Testis (tissue), 2 donors: ENCODE measurements at regions not wholly inside any gene's neighbourhood (a gene's known extent, or its start where the extent isn't known, plus 50 kb on each side); places are given as distances from the start of the nearest gene placed in this dataset.

Source experiments
- DNase-seq: peaks from one replicate; pipeline ENCODE4 v3.0.0-alpha.2; 2019
- H3K27ac ChIP-seq, 2 donors: fragments of 200-600 bp; sonication (generic); one replicate each; pipeline ENCODE4 v1.5.1; 2019
- H3K27me3 ChIP-seq: fragments of 200-600 bp; sonication (generic); one replicate; pipeline ENCODE4 v1.5.1; 2019
- H3K36me3 ChIP-seq: fragments of 200-600 bp; sonication (generic); one replicate; pipeline ENCODE4 v1.5.1; 2017; ENCODE audit warnings: low read depth; ENCODE audit errors: missing control alignments
- H3K4me1 ChIP-seq: fragments of 200-600 bp; sonication (generic); one replicate; pipeline ENCODE4 v1.5.1; 2019
- H3K4me3 ChIP-seq, 2 donors: fragments of 200-600 bp; sonication (generic); one replicate each; pipeline ENCODE4 v1.5.1; 2017 to 2019
- H3K9me3 ChIP-seq: fragments of 200-600 bp; sonication (generic); one replicate; pipeline ENCODE4 v1.5.1; 2017
- POLR2A ChIP-seq: fragments of 450-650 bp; IDR thresholded peaks from one replicate; pipeline ENCODE4 v1.6.1; 2017; ENCODE audit warnings: antibody characterized with exemption, mild to moderate bottlenecking, moderate library complexity
- WGBS, 2 donors: methylation state at CpG; one replicate each; pipeline ENCODE4 v1.1.5; 2018; 5-methylcytosine and 5-hydroxymethylcytosine counted together
- intact Hi-C: fragments of 100-400 bp; cut with DNase I; formaldehyde crosslinking; loops from one replicate; pipeline ENCODE4 v1.15.1; 2023; ENCODE audit warnings: low total_unique reads
- TF ChIP-seq, protein P1 (sequence below), 3 experiments: fragments of 450-650 bp in 2 of 3; fragments of 200-600 bp in 1 of 3; sonication (generic) in 1 of 3; IDR thresholded peaks; one replicate each; pipeline ENCODE4 v1.5.1; 2016 to 2019; ENCODE audit warnings: antibody characterized with exemption in 3 of 3, mild to moderate bottlenecking in 2 of 3, moderate library complexity in 1 of 3

GRCh38 chr16:51031598-51031997 lies 119.5 kb downstream of the SALL1 start:
- 54 to 75% methylated on average over 4 of the region's 4 CpGs for WGBS, 2 donors
- Histone ChIP-seq H3K27ac (no peak overlapping the region), H3K9me3 (no peaks in the 10 kb centered on the region), H3K36me3 (no peaks in the 10 kb centered on the region), H3K4me3 (no peak overlapping the region), H3K4me1 (no peaks in the 10 kb centered on the region), H3K27me3 (no peaks in the 10 kb centered on the region)
- intact Hi-C loops, result no loop called here
- no peak for DNase-seq
- TF ChIP-seq, protein P1, sequence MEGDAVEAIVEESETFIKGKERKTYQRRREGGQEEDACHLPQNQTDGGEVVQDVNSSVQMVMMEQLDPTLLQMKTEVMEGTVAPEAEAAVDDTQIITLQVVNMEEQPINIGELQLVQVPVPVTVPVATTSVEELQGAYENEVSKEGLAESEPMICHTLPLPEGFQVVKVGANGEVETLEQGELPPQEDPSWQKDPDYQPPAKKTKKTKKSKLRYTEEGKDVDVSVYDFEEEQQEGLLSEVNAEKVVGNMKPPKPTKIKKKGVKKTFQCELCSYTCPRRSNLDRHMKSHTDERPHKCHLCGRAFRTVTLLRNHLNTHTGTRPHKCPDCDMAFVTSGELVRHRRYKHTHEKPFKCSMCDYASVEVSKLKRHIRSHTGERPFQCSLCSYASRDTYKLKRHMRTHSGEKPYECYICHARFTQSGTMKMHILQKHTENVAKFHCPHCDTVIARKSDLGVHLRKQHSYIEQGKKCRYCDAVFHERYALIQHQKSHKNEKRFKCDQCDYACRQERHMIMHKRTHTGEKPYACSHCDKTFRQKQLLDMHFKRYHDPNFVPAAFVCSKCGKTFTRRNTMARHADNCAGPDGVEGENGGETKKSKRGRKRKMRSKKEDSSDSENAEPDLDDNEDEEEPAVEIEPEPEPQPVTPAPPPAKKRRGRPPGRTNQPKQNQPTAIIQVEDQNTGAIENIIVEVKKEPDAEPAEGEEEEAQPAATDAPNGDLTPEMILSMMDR (IDR thresholded peaks at IDR 0.05), result no peak
- no peak for TF ChIP-seq POLR2A

GRCh38 chr16:51030516-51030915 lies 120.6 kb downstream of the SALL1 start:
- no peaks in the 10 kb centered on the region for H3K36me3 ChIP-seq
- DNase-seq, result no peak
- no peaks in the 10 kb centered on the region for H3K27me3 ChIP-seq
- intact Hi-C loops, result no loop called here
- no peaks in the 10 kb centered on the region for H3K9me3 ChIP-seq
- WGBS, 2 donors, result 52 to 58% methylated on average over 4 of the region's 4 CpGs
- TF ChIP-seq, protein P1 (IDR thresholded peaks at IDR 0.05), result no peak
- no peak for TF ChIP-seq POLR2A
- H3K27ac ChIP-seq, result no peak overlapping the region
- no peaks in the 10 kb centered on the region for H3K4me1 ChIP-seq
- no peak overlapping the region for H3K4me3 ChIP-seq

- 68 to 74% methylated on average over 4 of the region's 4 CpGs for WGBS, 2 donors
- intact Hi-C loops, result no loop called here
- H3K27me3 ChIP-seq, result no peaks in the 10 kb centered on the region
- no peaks in the 10 kb centered on the region for H3K36me3 ChIP-seq
- H3K4me1 ChIP-seq, result no peaks in the 10 kb centered on the region
- DNase-seq, result no peak
- H3K4me3 ChIP-seq, result no peak overlapping the region
- no peak overlapping the region for H3K27ac ChIP-seq
- TF ChIP-seq POLR2A, result no peak
- TF ChIP-seq, protein P1 (IDR thresholded peaks at IDR 0.05), result no peak
- no peaks in the 10 kb centered on the region for H3K9me3 ChIP-seq
These were observed 125.3 kb downstream of the SALL1 start for GRCh38 chr16:51025588-51026290.

GRCh38 chr16:51024703-51025102 lies 126.4 kb downstream of the SALL1 start:
- Histone ChIP-seq H3K27me3 (no peaks in the 10 kb centered on the region), H3K9me3 (no peaks in the 10 kb centered on the region), H3K27ac (no peak overlapping the region), H3K36me3 (no peaks in the 10 kb centered on the region), H3K4me1 (no peaks in the 10 kb centered on the region), H3K4me3 (no peak overlapping the region)
- 60 to 62% methylated on average over 6 of the region's 6 CpGs for WGBS, 2 donors
- intact Hi-C loops, result no loop called here
- TF ChIP-seq POLR2A, result no peak
- TF ChIP-seq, protein P1 (IDR thresholded peaks at IDR 0.05), result no peak
- no peak for DNase-seq

- Histone ChIP-seq H3K36me3 (no peaks in the 10 kb centered on the region), H3K4me1 (no peaks in the 10 kb centered on the region), H3K27ac (no peak overlapping the region), H3K9me3 (no peaks in the 10 kb centered on the region), H3K4me3 (no peak overlapping the region), H3K27me3 (no peaks in the 10 kb centered on the region)
- TF ChIP-seq, protein P1 (IDR thresholded peaks at IDR 0.05), result no peak
- no peak for TF ChIP-seq POLR2A
- intact Hi-C loops, result no loop called here
- 81 to 82% methylated on average over 5 of the region's 5 CpGs for WGBS, 2 donors
- no peak for DNase-seq
These were observed 128.1 kb downstream of the SALL1 start for GRCh38 chr16:51022955-51023354.
